GM19328 (cell line): ENCODE measurements at regions not wholly inside any gene's neighbourhood (a gene's known extent, or its start where the extent isn't known, plus 50 kb on each side); places are given as distances from the start of the nearest gene placed in this dataset.

Source experiments
- ATAC-seq: cut with Tn5 transposase; IDR thresholded peaks from one replicate; pipeline ENCODE4 v1.9.1; 2021; ENCODE audit warnings: mild to moderate bottlenecking, moderate library complexity; ENCODE audit not compliant: unreplicated experiment

DNA sequence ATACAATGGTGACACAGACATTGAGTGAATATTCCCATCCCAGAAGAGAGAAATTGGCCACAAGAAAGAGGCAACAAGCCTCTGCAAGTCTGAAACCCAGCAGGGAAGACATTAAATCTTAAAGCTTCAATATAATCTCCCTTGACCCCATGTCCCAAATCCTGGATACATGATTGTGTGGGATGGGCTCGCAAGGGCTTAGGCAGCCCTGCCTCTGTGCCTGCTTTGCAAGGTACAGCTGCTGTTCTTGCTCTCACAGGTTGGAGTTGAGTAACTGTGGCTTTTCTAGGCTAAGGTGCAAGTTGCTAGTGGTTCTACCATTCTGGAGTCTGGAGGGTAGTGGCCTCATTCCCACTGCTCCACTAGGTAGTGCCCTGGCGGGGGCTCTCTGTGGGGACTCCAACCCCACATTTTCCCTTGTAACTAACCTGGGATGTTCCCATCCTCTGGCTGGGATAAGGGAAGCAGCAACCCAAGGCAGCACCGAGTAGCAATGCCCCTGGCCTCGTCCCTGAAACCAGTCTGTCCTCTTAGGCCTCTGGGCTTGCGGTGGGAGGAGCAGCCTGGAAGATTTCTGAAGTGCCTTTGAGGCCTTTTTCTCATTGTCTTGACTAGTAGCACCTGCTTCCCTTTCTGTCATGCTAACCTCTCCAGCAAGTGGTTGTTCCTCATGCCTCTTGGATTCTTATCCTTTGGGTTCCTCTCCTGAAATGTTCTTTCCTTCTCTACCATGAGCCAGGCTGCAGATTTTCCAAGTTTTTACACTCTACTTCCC, 90.0 kb downstream of the FAM174B start:
- no peak for ATAC-seq

DNA sequence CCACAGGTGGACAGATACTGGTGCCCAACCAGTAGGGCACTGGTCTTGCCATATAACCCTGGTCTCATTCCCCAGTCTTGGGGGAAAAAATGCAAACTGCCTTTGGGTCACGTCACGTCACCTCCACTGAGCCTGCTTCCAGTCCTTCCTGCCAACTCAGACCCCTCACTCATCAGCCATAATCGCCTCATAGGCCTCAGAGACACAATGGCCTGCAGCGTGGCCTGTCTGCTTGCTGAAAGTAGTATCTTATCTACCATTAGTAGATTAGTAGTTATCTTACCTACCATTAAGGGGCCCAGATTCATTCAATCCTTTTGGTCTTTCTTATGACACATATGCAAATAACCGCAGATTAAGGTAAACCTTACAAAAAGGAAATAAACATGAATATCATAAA, 93.8 kb downstream of the FAM174B start:
- no peak for ATAC-seq

DNA sequence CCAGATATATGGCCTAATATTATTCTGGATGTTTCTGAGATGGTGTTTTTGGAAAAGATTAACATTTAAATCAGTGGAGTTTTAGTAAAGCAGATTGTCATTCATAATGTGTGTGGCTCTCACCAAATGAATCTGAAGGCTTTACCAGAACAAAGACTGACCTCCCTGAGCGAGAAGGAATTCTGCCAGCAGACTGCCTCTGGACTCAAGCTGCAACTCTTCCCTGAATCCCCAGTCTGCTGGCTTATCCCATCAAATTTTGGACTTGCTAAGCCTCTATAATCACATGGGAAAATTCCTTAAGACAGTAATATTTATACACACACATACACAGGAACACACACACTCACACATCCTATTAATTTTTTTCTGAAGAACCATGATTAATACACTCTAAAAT, 102.3 kb downstream of the FAM174B start:
- no peak for ATAC-seq

DNA sequence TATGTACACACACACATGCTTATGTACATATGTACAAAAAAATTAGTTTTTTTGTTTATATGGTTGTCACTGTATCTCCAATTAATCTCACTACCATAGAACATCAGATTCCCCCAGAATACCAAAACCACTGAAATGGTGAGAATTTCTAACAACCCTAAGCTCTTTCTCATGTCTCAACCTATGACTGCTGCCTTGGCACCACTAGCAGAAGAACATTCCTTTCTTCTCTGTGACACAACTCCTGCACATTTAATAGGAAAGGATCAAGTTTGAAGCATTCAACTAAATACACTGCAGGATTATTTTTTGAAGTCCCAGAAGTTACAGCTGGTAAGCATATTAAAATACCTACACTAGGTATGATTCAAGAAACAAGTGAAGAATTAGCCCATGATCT, 109.6 kb downstream of the FAM174B start:
- ATAC-seq: no peak

DNA sequence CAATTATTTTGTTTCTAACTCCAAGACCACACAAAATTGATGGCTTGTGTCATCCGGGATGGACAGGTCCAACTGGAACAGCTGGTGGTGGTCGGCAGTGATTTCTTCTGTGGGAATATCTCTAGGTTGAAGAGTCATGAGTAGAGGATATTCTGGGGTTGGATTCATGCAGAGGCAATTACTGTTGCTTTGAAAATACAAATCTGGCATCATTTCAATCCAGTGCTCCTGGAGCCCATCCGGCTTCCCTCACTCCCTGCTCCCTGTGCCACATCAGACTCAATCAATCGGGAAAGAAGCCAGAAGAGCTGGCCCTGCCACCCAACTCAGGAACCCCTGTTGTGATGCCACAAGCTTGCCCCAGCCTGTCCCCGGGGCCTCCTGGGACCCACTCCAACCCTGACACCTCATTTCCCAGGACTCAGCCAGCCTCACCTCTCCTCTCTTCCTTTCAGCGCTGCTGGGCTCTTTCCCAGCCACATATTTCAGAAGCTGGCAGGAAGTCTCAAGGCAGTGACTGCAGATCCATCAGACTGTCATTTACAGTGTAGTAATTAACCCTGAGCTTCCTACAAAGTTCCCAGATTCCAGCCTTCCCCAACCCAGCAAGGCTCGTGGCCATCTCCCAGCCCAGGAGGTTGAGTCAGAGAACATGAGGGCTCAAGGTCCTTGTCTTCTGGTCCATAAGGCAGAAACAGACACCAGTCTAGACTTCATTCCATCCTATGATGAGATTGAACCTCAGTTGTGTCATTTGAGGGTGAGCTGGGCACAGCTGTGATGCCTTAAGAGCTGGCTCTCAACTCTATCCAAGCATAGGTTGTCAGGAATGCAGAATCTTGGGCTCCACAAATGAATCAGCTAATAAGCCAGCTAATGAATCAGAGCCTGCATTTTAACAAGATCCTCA, 114.0 kb downstream of the FAM174B start:
- no peak for ATAC-seq

DNA sequence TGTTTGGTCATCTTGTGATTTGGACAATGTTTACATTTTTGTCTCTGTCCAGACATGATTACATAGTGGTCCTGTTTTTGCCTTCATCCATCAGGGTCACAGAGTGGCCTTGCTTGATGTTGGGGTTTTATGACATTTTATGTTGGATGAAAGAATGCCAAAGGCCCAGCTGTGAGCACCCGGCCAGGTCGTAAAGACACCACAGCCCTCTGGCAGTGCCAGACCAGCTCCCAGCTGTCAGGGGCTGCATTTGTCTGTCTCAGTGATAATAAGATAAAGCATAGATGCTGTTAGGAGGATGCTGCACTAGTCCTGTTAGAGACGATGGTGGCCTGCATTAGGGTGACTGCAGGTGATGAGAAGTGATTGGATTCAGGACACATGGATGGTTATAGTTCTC, 117.5 kb downstream of the FAM174B start:
- no peak for ATAC-seq

DNA sequence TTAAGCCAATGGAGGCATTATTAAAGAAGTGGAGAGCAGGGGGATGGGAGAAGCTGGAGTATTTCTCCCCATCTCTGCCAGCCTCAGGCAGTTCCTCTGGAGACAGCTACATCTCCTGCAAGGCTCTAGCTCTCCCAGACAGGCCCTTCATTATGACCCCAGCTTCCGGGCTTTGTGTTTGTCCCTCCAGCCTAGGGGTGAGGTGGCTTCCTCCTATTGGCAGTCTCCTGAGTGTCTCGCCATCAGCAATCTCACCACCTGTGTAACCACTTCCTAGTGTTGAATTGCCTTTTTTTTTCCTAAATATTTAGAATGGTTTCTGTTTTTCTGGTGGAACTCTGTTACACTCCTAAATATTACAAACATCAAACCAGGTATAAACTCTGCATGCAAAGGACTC, 122.3 kb downstream of the FAM174B start:
- ATAC-seq: no peak

DNA sequence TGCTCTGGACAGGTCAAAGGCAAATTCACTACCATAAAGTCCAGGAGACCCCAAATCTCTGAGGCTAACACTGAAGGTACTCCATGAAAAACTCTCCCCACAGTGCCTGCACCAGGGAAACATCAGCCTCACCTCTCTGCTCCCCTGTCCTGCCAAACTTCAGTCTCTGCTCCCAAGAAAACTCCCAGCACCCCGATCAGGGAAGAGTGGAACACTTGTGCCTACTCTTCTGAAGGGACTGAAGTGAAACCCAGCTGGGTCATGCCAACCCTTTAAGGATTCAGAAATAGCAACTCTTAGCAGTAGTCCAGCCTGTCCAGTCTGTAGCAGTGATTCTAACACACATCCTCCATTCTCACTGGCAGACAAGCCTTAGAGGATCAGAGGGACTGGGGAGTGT, 124.2 kb downstream of the FAM174B start:
- no peak for ATAC-seq

DNA sequence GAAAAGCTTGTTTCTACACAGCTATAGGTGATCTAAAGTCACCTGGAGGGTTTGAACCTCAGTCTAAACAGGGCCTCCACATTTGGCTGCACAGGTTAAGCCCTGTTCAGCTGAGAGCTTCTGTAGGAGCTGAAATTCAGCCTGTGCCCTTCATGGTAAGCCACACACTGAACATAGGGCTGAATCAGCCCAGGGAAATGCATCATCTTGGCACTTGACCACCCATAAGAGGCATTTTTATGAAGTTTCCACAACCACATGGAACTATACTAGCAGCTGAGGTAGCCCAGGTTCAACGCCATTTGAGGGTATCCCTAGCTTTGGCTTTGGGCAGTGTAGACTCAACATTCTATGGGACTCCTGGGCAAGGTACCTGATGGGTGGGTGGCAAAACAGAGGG, 126.8 kb downstream of the FAM174B start:
- no peak for ATAC-seq

DNA sequence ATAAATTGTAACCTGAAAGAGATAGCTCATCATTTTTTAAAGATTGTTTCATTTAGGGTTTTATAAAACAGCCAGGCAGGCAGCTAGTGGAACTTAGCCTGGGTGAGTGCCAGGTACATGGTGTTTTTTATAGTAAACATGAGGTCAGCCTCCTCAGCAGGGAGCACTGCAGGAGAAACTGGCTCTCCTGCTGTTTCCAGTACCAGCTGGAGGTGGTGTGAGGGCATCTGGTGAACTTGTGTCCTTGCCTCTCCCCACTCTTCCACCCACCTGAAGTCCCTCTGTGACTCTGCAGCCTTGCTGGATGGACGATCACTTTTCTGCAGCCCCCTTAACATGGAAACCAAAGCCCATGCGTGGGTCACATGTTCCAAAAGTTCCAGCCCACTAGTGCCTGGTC, 128.4 kb downstream of the FAM174B start:
- ATAC-seq: no peak

DNA sequence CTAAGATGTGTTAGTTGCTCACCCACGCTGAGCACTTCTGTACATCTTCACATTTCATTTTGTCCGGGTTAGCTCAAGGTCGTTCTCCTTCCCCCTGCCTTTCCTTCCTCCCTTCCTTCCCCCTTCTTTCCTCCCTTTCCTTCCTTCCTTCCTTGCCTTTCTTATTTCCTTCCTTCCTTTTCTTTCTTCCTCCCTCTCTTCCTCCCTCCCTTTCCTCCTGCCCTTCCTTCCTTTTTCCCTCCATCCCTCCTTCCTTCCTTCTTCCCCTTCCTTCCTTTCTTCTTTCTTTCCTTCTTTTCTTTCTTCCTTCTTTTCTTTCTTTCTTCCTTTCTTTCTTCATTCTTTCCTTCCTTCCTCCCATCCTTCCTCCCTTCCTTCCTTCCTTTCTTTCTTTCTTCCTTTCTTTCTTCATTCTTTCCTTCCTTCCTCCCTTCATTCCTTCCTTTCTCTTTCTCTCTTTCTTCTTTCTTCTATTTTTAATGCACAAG, 129.8 kb downstream of the FAM174B start:
- no peak for ATAC-seq

DNA sequence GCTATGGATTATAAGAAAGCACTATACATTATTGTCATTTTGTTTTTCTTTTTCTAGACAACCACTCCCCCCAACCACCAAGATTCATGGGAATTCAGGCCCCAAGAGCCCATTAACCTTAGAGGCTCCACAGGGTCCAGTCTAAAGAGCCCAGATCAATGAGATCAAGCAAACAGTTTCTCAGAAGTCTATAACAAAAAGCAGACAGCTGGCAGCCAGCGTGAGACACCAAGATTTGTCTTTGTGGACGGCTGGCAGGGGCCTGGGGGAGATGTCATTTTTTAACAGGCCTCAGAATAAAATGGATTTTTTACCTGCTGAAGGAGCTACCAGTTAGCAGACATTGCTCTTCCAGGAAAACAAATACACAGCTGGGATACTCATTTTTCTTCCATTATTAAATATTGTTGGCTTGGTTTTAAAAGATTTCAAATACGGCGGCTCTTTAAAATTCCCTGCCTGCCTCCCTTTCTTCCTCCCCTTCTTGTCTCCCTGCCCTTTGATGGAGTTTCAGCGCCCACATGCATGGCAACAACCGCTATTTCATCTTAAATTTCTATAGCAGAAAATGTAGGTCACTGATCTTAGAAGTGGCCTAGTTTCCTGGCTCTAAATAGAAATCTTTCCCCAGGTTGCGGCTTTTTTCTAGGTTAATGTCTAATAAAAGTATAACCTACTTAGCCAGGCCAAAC, 130.6 kb downstream of the FAM174B start:
- no peak for ATAC-seq

DNA sequence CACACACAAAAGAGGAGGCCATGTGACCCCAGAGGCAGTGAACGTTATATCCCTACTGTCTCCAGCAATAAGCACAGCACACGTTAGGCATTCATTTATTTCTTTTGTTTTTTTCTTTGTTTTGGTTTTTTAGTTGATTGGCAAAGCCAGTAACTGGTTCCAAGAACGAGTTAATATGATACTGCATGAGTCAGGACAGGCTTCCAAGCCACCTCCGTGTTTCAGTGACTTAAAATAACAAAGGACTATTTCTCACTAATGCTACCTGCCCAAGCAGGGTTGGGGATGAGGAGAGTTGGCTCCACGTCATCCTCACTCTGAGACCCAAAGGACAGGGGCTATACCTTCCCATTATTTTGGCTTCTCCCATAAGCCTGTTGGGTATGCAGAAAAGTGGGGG, 130.5 kb downstream of the ST8SIA2 start:
- no peak for ATAC-seq

DNA sequence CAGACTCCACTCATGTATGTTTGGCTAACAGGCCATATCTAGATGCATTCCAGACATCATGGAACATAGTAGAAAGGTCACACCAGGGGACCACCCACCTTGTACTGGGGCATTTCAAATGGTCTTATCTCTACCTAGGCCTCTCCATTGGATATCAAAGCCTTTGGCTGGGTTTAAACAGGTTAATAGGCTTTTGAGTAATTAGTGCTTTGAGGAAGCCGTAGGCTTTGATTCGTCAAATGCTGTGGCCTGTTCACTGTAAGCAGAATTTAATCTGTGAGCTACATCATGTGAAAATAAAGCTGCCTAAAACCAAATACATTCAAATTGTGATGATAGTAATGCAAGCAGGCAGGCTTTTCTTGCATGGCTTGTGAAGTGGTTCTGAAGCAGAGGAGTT, 129.5 kb downstream of the ST8SIA2 start:
- ATAC-seq: no peak

DNA sequence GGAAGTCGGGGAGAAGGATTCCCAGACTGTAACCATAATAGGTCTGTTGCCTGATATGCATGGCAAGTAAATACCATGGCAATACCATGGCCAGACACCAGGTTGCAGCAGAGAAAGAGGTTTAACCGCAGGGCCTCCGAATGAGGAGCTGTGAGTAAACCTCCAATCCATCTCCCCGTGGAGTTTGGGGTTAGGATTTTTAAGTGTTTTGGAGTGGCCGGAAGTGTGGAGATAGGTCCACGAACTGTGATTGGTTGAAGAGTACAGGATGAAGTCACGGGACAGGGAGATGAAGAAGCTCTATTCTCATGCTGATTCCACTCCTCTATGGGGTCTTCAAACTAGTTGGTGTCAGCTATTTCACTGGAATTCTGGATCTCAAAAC, 127.9 kb downstream of the ST8SIA2 start:
- peak; percentile 97 for ATAC-seq

DNA sequence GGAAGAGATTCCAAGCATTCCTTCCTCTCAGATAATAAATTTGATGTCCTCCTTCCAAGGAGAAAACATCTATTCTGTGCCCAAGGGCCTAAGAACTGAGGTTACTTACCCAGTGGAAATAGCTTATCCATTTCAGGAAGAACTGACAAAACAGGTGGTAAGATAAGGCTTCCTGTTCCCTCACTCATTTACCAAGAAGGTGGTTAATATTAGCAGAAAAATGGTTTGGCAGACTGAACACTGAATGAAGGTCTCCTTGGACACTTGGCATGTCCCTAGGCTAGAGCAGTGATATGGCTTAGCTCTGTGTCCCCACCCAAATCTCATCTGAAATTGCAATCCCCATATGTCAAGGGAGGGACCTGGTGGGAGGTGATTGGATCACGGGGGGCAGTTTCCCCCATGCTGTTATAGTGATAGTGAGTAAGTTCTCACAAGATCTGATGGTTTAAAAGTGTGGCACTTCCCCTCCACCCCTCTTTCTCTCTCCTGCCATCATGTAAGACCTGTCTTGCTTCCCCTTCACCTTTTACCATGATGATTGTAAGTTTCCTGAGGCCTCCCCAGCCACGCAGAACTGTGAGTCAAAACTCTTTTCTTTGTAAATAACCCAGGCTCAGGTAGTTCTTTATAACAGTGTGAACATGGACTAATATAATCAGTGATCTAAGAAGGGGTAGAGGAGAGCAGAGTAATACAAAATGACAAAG, 127.4 kb downstream of the ST8SIA2 start:
- ATAC-seq: no peak

DNA sequence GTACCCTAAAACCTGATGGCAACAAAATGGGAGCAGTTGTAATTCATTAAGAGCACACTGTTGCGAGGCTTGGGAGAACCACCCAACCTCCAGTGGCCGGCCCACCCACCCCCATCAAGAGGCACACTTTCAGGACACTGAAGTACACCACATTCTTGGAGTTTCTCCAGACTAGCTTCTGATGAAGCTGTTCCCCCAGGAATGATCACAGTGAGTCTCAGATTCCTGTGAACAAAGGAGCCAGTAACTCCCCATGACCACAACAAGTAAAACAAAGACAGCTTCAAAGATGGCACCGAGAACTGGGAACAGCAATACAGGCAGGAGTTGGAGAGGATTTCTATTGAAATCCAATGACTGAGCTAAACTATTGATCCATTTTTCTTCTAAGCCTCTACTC, 126.0 kb downstream of the ST8SIA2 start:
- ATAC-seq: no peak
